Right atrium auricular region (tissue), 2 donors: ENCODE measurements at regions not wholly inside any gene's neighbourhood (a gene's known extent, or its start where the extent isn't known, plus 50 kb on each side); places are given as distances from the start of the nearest gene placed in this dataset.

Experiments used
- DNase-seq: peaks from one replicate; pipeline ENCODE4 v3.0.0-alpha.2; 2019; ENCODE audit warnings: low spot score
- H3K27ac ChIP-seq, 2 donors: fragments of 200-600 bp; sonication (generic); 1 replicate in 1 of 2; 2 replicates in 1 of 2; pipeline ENCODE4 v1.5.1; 2016 to 2019
- H3K27me3 ChIP-seq, 2 donors: fragments of 200-600 bp; sonication (generic); one replicate each; pipeline versions ENCODE4 v1.5.1 to v1.6.0; 2017 to 2019
- H3K36me3 ChIP-seq: fragments of 200-600 bp; sonication (generic); one replicate; pipeline ENCODE4 v1.5.1; 2016
- H3K4me1 ChIP-seq, 2 donors: fragments of 200-600 bp; sonication (generic); one replicate each; pipeline versions ENCODE4 v1.5.1 to v1.6.0; 2017 to 2019
- H3K4me3 ChIP-seq, 2 donors: fragments of 200-600 bp; sonication (generic); 1 replicate in 1 of 2; 2 replicates in 1 of 2; pipeline ENCODE4 v1.5.1; 2017 to 2019; ENCODE audit warnings: mild to moderate bottlenecking in 1 of 2, moderate library complexity in 1 of 2
- H3K9me3 ChIP-seq, 2 donors: fragments of 200-600 bp; sonication (generic); one replicate each; pipeline ENCODE4 v1.5.1; 2019
- TF ChIP-seq, protein P1 (sequence below), 2 donors: fragments of 200-600 bp; sonication (generic); IDR thresholded peaks; one replicate each; pipeline ENCODE4 v1.5.1; 2019; ENCODE audit warnings: antibody characterized with exemption in 2 of 2

DNA sequence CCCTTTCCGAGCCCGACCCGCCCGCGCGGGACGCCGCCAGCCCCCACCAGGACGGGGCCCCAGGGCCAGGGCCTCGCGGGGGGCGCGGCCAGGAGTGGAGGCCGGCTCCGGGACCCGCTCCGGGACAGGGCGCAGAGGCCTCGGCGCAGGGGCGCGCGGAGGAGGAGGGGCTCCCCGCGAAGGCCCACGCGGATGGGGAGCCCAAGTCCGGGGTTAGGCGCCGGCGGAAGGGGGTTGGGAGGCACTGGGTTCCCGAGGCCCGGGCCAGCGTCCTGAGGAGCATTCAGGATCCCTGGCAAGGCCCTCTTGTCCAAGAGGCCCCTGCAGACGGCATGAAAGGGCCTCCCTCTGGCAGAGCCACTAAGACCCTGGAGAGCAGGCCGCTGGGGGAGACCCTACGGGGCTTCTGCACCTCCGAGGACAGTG is 57.8 kb upstream of the CIBAR2 start:
- Histone ChIP-seq H3K36me3 (no peaks in the 10 kb centered on the region), H3K27me3 (no peaks in the 10 kb centered on the region), H3K4me1 (peaks cover 0 to 87% of the 10 kb centered on the region in 2 donors), H3K27ac (peak overlapping the region; percentile 48 to 67), H3K9me3 (no peaks in the 10 kb centered on the region), H3K4me3 (peak overlapping the region; percentile 42 to 64)
- TF ChIP-seq, protein P1, sequence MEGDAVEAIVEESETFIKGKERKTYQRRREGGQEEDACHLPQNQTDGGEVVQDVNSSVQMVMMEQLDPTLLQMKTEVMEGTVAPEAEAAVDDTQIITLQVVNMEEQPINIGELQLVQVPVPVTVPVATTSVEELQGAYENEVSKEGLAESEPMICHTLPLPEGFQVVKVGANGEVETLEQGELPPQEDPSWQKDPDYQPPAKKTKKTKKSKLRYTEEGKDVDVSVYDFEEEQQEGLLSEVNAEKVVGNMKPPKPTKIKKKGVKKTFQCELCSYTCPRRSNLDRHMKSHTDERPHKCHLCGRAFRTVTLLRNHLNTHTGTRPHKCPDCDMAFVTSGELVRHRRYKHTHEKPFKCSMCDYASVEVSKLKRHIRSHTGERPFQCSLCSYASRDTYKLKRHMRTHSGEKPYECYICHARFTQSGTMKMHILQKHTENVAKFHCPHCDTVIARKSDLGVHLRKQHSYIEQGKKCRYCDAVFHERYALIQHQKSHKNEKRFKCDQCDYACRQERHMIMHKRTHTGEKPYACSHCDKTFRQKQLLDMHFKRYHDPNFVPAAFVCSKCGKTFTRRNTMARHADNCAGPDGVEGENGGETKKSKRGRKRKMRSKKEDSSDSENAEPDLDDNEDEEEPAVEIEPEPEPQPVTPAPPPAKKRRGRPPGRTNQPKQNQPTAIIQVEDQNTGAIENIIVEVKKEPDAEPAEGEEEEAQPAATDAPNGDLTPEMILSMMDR (IDR thresholded peaks at IDR 0.05), result no peak
- no peak for DNase-seq

DNA sequence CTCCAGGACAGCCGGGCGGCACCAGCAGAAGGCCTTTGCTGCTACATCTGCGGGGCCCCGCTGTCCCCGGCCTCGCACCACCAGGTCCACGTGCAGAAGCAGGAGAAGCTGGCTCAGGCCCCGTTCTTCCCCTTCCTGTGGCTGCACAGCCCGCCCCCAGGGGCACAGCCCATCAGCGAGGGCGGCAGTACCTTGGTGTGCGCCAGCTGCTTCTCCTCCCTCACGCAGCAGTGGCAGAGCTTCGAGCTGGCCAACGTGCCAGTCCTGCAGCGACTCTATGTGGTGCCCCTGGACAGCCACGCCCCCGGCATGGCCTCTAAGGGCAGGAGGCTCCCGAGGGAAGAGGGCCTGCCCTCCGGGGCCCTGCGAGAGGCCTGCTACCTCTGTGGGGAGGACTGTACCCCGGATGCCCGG is 58.3 kb upstream of the CIBAR2 start:
- Histone ChIP-seq H3K27me3 (no peaks in the 10 kb centered on the region), H3K36me3 (no peaks in the 10 kb centered on the region), H3K27ac (peak overlapping the region in 1 of 2 donors; percentile 48), H3K9me3 (no peaks in the 10 kb centered on the region), H3K4me1 (peaks cover 0 to 86% of the 10 kb centered on the region in 2 donors), H3K4me3 (peak overlapping the region in 1 of 2 donors; percentile 64)
- TF ChIP-seq, protein P1 (IDR thresholded peaks at IDR 0.05), result no peak
- no peak for DNase-seq

DNA sequence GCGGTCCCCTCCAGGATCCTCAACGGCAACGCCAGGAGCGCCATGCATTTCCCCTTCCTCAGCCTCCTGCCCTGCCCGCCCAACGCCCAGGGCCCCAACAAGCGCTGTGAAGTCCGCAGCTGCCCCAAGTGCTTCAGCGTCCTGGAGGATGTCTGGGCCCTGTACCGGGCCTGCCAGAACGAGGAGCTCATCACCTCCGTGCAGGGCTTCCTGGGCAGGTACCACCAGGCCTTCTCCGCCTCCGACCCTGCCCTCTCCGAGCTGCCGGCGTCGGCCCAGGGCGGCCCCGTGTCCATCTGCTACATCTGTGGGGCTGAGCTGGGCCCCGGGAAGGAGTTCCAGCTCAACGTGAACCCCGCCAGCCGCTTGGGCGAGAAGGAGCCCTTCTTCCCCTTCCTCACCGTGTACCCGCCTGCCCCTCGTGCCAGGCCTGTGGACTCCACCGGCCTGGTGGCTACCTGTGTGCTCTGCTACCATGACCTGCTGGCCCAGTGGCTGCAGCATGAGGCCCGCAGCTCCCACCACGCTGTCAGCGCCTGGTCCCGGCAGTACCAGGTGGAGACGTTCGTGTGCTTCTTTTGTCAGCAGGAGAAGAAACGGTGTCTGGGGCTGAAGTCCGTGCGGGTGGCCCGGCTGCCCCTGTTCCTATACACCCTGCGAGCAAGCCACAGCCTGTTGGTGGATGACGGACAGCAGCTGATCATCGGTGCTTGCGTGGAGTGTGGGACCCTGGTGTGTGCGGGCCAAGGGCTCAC is 58.9 kb upstream of the CIBAR2 start:
- TF ChIP-seq, protein P1 (IDR thresholded peaks at IDR 0.05), result no peak
- no peaks in the 10 kb centered on the region for H3K9me3 ChIP-seq
- H3K36me3 ChIP-seq, result no peaks in the 10 kb centered on the region
- no peaks in the 10 kb centered on the region for H3K27me3 ChIP-seq
- H3K4me3 ChIP-seq, result peak overlapping the region in 1 of 2 donors; percentile 17
- peaks cover 0 to 81% of the 10 kb centered on the region in 2 donors for H3K4me1 ChIP-seq
- no peak for DNase-seq
- H3K27ac ChIP-seq, result peak overlapping the region in 1 of 2 donors; percentile 7

DNA sequence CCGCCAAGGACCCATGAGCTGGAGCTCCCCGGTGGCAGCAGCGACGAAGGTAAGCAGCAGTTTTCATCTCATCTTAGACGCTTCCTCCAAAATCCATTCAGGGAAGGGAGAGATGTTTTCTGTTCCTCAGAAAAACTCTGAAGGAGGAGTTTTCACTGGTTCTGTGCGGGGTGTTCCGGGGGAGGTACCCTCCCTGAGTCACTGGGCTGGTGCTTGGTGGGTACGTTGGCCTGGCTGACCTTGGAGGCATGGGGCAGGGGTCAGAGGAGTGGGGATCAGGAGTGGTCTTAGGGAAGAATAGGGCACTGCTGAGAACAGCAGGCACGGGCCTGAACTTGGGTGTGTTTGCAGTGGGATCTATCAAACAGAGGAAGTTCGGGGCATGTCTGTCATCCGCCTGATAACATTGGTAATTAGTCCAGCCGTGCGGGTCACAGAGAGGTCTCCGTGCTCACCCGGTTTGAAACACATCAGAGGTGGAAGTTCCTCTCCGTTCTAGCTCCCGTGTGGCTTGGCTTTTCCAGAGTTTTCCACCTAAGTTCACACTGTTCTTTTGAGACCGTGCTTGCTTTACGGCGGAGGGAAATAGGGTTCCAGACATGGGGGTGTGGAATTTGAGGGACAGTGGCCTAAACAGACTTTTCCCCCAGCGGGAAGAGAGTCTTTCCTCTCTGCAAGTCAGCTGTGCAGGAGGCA is 59.6 kb upstream of the CIBAR2 start:
- Histone ChIP-seq H3K4me3 (peak overlapping the region; percentile 15 to 17), H3K27ac (peak overlapping the region; percentile 22 to 39), H3K4me1 (peaks cover 0 to 81% of the 10 kb centered on the region in 2 donors), H3K9me3 (no peaks in the 10 kb centered on the region), H3K36me3 (no peaks in the 10 kb centered on the region), H3K27me3 (no peaks in the 10 kb centered on the region)
- TF ChIP-seq, protein P1 (IDR thresholded peaks at IDR 0.05), result no peak
- DNase-seq, result no peak

DNA sequence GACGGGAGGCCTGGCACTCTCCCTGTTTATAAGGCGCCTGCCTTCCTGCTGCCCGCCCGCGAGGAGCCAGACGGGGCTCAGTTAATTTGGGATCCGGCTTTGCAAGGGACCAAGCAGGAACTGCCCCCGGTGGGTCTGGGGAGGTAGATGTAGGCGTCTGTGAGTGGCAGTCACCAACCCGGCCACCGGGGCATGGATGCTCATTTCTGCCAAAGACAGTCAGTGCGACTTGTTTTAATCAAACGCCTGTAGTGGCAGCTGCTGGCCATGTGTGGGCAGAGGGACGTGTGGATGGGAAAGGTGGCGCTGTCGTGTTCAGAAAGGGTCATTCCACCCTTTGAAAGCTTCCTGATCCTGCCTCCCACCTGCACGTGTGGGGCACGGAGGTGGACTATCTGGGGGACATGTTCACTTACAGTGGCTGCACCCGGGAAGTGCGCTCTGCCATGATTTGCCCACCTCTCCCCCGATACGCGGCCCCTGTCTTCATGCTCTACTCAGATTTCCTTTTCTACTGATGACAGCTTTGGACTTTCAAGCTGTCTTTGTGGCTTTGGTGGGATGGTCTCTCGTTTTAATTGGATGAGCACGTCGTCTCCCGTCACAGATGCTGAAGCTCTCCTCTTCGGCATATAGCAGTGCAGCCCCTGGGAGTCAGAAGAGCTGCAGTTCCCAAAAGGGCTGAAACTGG is 60.3 kb upstream of the CIBAR2 start:
- Histone ChIP-seq H3K27me3 (no peaks in the 10 kb centered on the region), H3K36me3 (no peaks in the 10 kb centered on the region), H3K4me1 (peaks cover 0 to 75% of the 10 kb centered on the region in 2 donors), H3K9me3 (no peaks in the 10 kb centered on the region), H3K4me3 (peak overlapping the region; percentile 15 to 17), H3K27ac (peak overlapping the region; percentile 22 to 39)
- no peak for DNase-seq
- TF ChIP-seq, protein P1 (IDR thresholded peaks at IDR 0.05), result peak; percentile 20 to 66
